Transverse colon (tissue), 3 donors: ENCODE measurements at regions not wholly inside any gene's neighbourhood (a gene's known extent, or its start where the extent isn't known, plus 50 kb on each side); places are given as distances from the start of the nearest gene placed in this dataset.

Source experiments
- CTCF ChIP-seq, 5 experiments: fragments of 200-600 bp in 3 of 5; fragments of 450-650 bp in 2 of 5; sonication (generic) in 3 of 5; IDR thresholded peaks; 1 replicate in 2 of 5; 2 replicates in 3 of 5; pipeline ENCODE4 v1.5.1; 2016 to 2017; ENCODE audit warnings: antibody characterized with exemption in 5 of 5, inconsistent platforms in 3 of 5, mild to moderate bottlenecking in 2 of 5, moderate library complexity in 1 of 5
- POLR2A ChIP-seq: fragments of 450-650 bp; IDR thresholded peaks from one replicate; pipeline ENCODE4 v1.6.1; 2016; ENCODE audit warnings: antibody characterized with exemption, mild to moderate bottlenecking, moderate library complexity

- TF ChIP-seq CTCF (IDR thresholded peaks at IDR 0.05) (no peak), POLR2A (no peak)
These were observed 719.0 kb downstream of the TBC1D32 start for GRCh38 chr6:120615238-120615637.
